WTC11 (cell line): ENCODE measurements at regions not wholly inside any gene's neighbourhood (a gene's known extent, or its start where the extent isn't known, plus 50 kb on each side); places are given as distances from the start of the nearest gene placed in this dataset.

ENCODE experiments used
- CBFB ChIP-seq: sonication (generic); formaldehyde crosslinking; IDR thresholded peaks from 2 replicates; pipeline ENCODE4 v1.8.1; 2022; ENCODE audit warnings: mild to moderate bottlenecking, low read depth, missing genetic modification reagents
- MXD4 ChIP-seq: fragments of 250-450 bp; sonication (Bioruptor Pico); IDR thresholded peaks from 2 replicates; pipeline ENCODE4 v1.8.0; 2021; ENCODE audit warnings: mild to moderate bottlenecking, moderate library complexity, borderline replicate concordance
- TF ChIP-seq, protein P1 (sequence below): fragments of 200-600 bp; IDR thresholded peaks from 2 replicates; pipeline ENCODE4 v1.8.0; 2022; ENCODE audit warnings: antibody characterized with exemption

DNA sequence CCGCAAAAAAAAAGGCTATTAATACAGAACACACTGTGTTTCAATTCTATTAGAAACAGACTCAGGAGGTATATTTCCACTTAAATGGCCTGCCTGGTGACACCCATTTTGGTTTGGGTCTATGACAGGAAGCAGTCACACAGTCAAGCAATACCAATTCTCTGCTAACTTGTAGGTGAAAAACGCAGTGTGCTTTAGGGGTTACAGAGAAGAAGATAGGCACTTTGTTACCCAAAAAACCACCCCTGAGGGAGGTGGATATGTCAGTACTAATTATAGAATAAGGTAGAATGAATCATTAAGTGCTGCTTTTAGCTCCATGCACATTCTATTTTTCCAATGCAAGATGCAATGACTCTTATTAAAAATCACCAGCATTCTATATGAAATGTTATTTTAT is 53.8 kb downstream of the DNAAF9 start:
- TF ChIP-seq, protein P1, sequence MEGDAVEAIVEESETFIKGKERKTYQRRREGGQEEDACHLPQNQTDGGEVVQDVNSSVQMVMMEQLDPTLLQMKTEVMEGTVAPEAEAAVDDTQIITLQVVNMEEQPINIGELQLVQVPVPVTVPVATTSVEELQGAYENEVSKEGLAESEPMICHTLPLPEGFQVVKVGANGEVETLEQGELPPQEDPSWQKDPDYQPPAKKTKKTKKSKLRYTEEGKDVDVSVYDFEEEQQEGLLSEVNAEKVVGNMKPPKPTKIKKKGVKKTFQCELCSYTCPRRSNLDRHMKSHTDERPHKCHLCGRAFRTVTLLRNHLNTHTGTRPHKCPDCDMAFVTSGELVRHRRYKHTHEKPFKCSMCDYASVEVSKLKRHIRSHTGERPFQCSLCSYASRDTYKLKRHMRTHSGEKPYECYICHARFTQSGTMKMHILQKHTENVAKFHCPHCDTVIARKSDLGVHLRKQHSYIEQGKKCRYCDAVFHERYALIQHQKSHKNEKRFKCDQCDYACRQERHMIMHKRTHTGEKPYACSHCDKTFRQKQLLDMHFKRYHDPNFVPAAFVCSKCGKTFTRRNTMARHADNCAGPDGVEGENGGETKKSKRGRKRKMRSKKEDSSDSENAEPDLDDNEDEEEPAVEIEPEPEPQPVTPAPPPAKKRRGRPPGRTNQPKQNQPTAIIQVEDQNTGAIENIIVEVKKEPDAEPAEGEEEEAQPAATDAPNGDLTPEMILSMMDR: no peak
- no peak for TF ChIP-seq CBFB (CRISPR knock-in tag)
- TF ChIP-seq MXD4: no peak
